ENCODE measurements at regions not wholly inside any gene's neighbourhood (a gene's known extent, or its start where the extent isn't known, plus 50 kb on each side); places are given as distances from the start of the nearest gene placed in this dataset.

GRCh38 chr16:17556276-17557052 is 85.7 kb upstream of the XYLT1 start:
- TF ChIP-seq EZH2 (IDR thresholded peaks at IDR 0.05; ENCODE audit: insufficient read depth, poor library complexity, severe bottlenecking) = no peak
- TF ChIP-seq EZH2phosphoT487 (IDR thresholded peaks at IDR 0.05; ENCODE audit: insufficient read depth, low read depth) = no peak
